C4-2B (cell line): ENCODE measurements at regions not wholly inside any gene's neighbourhood (a gene's known extent, or its start where the extent isn't known, plus 50 kb on each side); places are given as distances from the start of the nearest gene placed in this dataset.

Experiments
- ZFX ChIP-seq: fragments of 450-650 bp; IDR thresholded peaks from 2 replicates; pipeline ENCODE4 v1.6.1; 2017
- TF ChIP-seq, protein P1 (sequence below): fragments of 450-650 bp; conservative IDR thresholded peaks from 2 replicates; pipeline ENCODE4 v1.5.1; 2017; ENCODE audit warnings: mild to moderate bottlenecking

- TF ChIP-seq, protein P1, sequence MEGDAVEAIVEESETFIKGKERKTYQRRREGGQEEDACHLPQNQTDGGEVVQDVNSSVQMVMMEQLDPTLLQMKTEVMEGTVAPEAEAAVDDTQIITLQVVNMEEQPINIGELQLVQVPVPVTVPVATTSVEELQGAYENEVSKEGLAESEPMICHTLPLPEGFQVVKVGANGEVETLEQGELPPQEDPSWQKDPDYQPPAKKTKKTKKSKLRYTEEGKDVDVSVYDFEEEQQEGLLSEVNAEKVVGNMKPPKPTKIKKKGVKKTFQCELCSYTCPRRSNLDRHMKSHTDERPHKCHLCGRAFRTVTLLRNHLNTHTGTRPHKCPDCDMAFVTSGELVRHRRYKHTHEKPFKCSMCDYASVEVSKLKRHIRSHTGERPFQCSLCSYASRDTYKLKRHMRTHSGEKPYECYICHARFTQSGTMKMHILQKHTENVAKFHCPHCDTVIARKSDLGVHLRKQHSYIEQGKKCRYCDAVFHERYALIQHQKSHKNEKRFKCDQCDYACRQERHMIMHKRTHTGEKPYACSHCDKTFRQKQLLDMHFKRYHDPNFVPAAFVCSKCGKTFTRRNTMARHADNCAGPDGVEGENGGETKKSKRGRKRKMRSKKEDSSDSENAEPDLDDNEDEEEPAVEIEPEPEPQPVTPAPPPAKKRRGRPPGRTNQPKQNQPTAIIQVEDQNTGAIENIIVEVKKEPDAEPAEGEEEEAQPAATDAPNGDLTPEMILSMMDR, result no peak
- no peak for TF ChIP-seq ZFX
Measured at GRCh38 chr11:112582366-112582765, 321.7 kb upstream of the PLET1 start.
